H1 (cell line): ENCODE measurements at regions not wholly inside any gene's neighbourhood (a gene's known extent, or its start where the extent isn't known, plus 50 kb on each side); places are given as distances from the start of the nearest gene placed in this dataset.

ENCODE experiments used
- BRCA1 ChIP-seq: IDR thresholded peaks from 2 replicates; pipeline ENCODE4 v1.6.1; 2012; ENCODE audit warnings: low read depth, low read length, improper control_type of control experiment
- CEBPB ChIP-seq: IDR thresholded peaks from 2 replicates; pipeline ENCODE4 v1.6.1; 2012; ENCODE audit warnings: low read depth, low read length
- CTCF ChIP-seq, 3 experiments: IDR thresholded peaks; 1 replicate in 2 of 3; 2 replicates in 1 of 3; pipeline versions ENCODE4 v1.5.1 to v1.6.1; 2011; ENCODE audit warnings: low read length in 3 of 3, mild to moderate bottlenecking in 3 of 3, inconsistent platforms in 2 of 3, low read depth in 1 of 3, moderate library complexity in 1 of 3; ENCODE audit not compliant: insufficient read depth in 1 of 3; ENCODE audit errors: control extremely low read depth in 1 of 3
- EP300 ChIP-seq, 2 experiments: IDR thresholded peaks; 1 replicate in 1 of 2; 2 replicates in 1 of 2; pipeline ENCODE4 v1.6.1; 2011 to 2012; ENCODE audit warnings: low read depth in 2 of 2, low read length in 2 of 2, mild to moderate bottlenecking in 2 of 2, borderline replicate concordance in 1 of 2, inconsistent platforms in 1 of 2, moderate library complexity in 1 of 2
- NRF1 ChIP-seq: IDR thresholded peaks from 2 replicates; pipeline ENCODE4 v1.6.1; 2011; ENCODE audit warnings: mild to moderate bottlenecking, low read depth, low read length, improper control_type of control experiment
- POLR2A ChIP-seq, 2 experiments: IDR thresholded peaks; 1 replicate in 1 of 2; 2 replicates in 1 of 2; pipeline ENCODE4 v1.6.1; 2011; ENCODE audit warnings: low read depth in 2 of 2, low read length in 2 of 2, mild to moderate bottlenecking in 2 of 2; ENCODE audit errors: control extremely low read depth in 1 of 2

DNA sequence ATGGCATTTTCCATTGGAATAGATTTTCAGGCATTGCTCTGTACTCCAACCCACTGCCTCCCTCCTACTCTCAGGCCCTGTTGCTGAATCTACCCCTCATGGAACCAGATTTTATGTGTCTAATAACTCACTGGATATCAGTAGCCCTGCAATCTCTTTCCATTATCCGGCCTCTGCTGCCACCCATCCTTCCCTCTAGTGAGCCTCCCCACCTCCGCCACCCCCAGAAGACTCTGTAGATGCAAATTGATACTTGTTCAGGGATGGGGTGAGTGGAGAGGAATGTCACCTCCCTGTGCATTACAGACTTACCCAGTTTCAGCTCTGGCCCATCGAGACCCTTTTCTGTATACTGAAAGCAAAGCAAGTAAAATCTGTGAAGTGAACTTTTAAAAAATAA is 52.3 kb upstream of the PHYHIPL start:
- TF ChIP-seq POLR2A (IDR thresholded peaks at IDR 0.05; ENCODE audit: control extremely low read depth in 1 of 2, low read depth in 2 of 2, low read length in 2 of 2) (no peak), CTCF (IDR thresholded peaks at IDR 0.05; ENCODE audit: control extremely low read depth in 1 of 3, insufficient read depth in 1 of 3, low read depth in 1 of 3, low read length in 3 of 3) (no peak), CEBPB (no peak), EP300 (IDR thresholded peaks at IDR 0.05; ENCODE audit: borderline replicate concordance in 1 of 2, low read depth in 2 of 2, low read length in 2 of 2) (no peak), BRCA1 (no peak), NRF1 (no peak)
